Activated CD4-positive, alpha-beta T cell treated with anti-CD3 and anti-CD28 coated beads, Interleukin-2, amount 50 U/mL, for 4 hours (primary cell): ENCODE measurements at regions not wholly inside any gene's neighbourhood (a gene's known extent, or its start where the extent isn't known, plus 50 kb on each side); places are given as distances from the start of the nearest gene placed in this dataset.
"Not testable (repeated sequence)": the region's sequence is repeated elsewhere in the genome, so short reads cannot be mapped to it uniquely, and the experiment has no call there.

Source experiments
- DNase-seq, 2 experiments: peaks; one replicate each; pipeline ENCODE4 v3.0.0-alpha.2; 2020

DNA sequence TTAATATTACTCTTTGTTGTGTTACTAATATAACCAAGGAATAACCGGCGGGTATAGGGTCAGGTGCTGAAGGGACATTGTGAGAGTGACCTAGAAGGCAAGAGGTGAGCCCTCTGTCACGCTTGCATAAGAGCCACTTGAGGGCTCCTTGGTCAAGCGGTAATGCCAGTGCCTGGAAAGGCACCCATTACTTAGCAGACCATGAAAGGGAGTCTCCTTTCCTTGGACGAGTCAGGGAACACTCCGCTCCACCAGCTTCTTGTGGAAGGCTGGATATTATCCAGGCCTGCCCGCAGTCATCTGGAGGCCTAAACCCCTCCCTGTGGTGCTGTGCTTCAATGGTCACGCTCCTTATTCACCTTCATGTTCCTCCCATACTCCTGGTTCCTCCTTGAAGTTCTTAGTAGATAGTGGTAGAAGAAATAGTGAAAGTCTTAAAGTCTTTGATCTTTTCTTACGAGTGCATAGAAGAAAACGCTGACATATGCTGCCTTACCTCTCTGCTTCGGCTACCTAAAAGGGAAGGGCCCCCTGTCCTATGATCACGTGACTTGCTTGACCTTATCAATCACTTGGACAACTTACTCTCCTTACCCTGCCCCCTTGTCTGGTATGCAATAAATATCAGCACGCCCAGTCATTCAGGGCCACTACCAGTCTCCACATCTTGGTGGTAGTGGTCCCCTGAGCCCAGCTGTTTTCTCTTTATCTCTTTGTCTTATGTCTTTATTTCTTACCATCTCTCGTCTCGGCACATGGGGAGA lies 59.6 kb upstream of the DMRTB1 start:
- not testable (repeated sequence) for DNase-seq

DNA sequence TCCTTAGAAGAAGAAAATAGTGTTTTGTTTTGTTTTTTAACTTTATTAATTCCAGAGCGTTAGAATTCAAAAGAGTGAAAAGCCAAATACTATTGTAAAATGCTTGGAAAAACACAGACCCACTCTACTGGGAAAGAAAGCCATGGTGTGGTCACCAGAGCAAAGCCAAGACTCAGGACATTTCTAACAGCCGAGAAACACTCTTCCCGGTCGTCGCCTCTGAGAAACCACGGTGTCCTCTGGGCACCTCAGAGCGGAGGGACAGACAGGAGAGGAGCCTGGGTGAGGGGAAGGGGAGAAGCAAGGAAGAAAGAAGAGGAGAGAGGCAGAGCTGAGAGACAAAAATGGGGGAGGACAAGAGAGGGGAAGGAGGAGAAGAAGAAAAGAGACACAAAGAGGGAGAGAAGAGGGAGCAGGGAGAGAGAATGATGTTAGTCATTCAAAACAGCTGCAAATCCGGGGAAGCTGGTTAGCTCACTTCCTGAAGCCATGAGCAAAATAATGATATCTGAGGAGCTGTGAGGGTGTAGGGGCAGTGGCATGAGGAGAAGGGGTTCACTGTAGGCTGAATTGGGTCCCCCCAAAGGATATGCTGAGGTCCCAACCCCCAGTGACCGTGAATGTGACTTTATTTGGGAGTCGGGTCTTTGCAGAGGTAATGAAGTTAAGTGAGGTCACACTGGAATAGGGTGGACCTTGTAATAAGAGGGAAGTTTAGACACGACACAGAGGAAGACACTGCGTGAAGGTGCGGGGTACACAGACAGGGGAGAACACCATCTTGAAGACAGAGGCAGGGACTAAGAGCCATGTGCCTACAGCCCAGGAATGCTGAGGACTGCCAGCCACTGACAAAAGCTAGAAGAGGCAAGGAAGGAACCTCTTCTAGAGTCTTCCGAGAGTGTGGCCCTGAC lies 58.2 kb upstream of the DMRTB1 start:
- DNase-seq, result no peak

DNA sequence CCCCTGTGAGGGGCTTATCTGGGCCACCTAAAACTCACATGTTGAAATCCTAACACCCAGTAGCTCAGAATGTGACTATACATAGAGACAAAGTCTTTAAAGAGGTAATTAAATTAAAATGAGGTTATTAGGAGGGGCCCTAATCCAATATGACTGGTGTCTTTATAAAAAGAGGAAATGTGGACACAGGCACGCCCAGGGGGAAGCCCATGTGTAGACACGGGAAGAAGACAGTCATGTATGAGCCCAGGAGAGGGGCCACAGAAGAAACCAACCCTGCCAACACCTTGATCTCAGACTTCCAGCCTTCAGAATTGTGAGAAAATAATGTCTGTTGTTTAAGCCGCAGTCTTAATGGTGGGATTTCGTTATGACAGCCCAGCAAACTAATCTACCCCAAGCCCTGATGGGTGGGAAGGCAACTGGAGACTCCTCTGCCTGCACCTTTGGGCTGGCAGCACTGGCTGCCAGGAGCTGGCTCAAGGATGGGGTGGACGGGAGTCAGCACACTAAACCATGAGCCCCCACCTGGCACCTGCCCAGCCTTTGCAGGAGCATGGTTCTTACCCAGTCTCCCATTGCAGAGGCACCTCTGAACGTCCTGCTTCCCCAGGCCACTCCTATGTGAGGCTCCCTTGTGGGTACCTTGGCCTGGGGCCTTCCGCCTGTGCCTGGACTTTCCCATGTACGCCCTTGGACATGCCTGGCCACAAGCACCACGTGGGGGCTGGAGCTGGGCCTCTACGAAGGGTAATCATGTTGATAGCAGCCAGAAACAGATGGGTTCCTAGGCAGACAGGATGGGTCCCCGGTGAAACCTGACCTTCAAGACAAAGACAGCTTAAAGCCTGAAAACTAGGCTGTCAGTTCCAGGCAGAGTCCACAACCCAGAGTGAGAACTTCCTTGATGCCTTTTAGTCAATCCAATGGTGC lies 57.1 kb upstream of the DMRTB1 start:
- DNase-seq, result no peak

DNA sequence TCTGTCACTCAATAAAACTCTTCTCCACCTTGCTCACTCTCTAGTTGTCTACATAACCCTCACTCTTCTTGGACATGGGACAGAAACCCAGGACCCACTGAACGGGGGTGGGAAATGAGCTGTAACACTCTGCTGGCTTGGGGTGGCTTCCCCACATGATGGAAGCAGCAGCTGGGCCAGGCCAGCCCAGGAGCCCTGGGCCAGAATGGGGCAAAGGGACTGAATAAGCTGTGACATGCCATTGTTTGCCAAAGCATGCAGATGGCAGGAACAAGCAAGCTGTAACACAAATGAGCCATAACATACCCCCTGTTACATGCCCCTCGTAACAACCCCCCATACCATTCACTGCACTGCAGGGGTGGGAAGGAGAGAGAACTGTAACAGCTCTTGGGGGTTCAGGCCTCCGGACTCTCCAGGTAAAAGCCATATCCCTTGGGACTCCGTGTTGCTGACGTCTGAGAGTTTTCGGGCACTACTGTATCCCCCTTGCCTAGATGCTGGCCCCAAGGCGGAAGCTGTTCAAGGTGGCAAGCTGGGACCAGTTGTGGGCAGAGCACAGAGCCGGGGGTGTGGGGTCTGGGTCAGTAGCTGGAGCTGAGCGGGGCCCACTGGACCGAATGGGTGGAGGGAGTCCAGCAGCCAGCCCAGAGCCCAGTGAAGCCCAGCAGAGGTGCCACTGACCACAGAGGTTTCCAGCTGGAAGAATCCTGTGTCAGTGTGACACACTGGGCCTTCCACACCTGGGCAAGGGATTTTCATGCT lies 56.1 kb upstream of the DMRTB1 start:
- no peak for DNase-seq

DNA sequence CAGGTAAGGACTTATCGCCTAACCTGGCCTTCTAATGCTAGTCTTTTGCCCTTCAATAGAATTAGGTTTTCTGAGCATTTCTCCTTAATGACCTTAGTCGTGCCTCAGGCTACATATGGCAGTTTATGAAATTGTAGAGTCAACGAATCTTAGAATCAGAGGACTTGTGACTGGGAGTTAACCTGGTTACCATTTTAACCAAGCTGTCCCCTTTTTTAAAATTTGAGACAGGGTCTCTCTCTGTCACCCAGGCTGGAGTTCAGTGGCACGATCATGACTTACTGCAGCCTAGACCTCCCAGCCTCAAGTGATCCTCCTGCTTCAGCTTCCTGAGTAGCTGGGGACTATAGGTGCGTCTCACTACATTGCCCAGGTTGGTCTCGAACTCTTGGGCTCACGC lies 53.5 kb upstream of the DMRTB1 start:
- no peak for DNase-seq

DNA sequence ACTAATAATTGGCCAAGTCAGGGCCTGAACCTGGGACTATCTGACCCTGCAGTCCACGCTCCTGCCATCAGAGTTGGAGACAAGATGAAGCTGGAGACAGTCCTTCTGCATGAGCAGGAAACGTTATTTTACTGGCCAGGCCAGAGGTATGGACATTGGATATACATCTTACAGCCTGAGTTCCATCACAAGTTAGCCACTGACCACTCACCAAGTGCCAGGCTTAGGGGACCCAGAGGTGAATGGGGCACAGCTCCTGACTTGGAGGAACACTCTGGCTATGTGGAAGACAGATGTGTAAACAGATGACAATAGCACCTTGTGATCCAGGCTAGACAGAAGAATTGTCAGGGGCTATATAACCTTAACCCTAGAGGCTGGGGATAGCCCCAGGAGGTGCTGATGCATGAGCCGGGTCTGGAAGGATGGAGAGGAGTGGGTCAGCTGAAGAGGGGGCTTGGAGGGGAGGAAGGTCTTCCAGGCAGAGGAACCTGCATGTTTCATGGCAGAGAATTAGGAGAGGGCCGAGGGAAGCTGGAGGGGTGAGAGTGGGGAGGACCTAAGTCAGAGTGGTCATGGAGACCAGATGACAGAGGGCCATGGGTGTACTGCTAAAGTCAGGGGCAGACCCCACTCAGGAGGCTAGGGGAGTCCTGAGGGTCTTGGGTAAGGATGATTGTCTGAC lies 52.5 kb upstream of the DMRTB1 start:
- DNase-seq, result no peak

DNA sequence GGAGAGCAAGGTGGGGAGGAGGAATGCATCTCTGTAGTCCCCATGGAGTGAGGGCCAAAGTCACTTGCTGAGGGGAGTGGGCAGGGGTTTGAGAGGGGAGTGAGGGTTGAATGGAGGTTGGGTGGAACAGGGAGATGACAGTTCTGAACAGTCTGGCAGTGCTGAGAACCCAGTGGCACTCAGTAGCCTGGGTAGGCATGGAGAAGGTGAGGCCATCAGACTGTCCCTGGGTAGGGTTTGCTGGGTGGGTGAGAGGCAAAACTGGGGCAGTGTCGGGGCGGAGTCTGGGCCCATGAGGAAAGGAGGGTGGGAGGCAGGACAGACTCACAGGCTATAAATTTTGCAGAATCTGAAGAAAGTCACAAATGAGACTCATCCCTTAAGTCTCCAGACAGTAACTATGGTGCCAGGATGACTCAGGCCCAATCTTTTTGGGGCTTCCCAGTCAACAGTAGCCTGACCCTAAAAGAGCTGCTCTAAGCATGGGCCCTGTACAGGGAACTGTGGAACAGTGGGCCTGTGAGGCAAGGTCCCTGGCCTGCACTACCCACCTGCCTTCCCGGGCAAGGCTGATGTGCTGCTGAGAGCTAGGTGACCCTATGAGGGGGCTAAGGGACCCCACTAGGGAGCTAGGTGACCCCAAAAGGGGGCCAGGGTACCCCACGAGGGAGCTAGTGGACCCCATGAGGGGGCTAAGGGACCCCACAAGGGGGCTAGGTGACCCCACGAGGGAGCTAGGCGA lies 51.0 kb upstream of the DMRTB1 start:
- DNase-seq, result no peak

DNA sequence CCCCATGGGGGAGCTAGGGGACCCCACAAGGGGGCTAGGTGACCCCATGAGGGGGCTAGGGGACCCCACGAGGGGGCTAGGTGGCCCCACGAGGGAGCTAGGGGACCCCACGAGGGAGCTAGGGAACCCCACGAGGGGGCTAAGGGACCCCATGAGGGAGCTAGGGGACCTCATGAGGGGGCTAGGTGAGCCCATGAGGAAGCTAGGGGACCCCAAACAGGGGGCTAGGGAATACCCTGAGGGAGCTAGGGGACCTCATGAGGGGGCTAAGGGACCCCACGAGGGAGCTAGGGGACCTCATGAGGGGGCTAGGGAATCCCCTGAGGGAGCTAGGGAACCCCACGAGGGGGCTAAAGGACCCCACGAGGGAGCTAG lies 50.5 kb upstream of the DMRTB1 start:
- no peak for DNase-seq

DNA sequence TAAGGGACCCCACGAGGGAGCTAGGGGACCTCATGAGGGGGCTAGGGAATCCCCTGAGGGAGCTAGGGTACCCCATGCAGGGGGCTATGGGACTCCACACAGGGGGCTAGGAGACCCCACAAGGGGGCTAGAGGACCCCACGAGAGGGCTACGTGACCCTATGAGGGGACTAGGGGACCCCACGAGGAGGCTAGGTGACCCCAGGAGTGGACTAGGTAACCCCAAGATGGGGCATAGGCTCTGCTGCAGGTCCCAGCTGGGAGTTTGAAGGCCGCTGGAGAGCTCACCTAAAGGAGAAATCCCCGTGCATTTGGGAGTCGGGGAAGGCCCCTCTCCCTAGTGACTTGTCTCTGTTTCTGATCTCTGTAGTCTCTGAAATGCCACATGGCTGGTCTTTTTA lies 50.0 kb upstream of the DMRTB1 start:
- DNase-seq, result no peak
